Urinary bladder (tissue), 3 donors: ENCODE measurements at regions not wholly inside any gene's neighbourhood (a gene's known extent, or its start where the extent isn't known, plus 50 kb on each side); places are given as distances from the start of the nearest gene placed in this dataset.

Experiments
- DNase-seq: peaks from one replicate; pipeline ENCODE4 v3.0.0-alpha.2; 2015; ENCODE audit errors: extremely low spot score
- H3K27ac ChIP-seq: one replicate; pipeline ENCODE4 v1.5.1; 2013; ENCODE audit warnings: low read depth, mild to moderate bottlenecking, moderate library complexity
- H3K36me3 ChIP-seq: one replicate; pipeline ENCODE4 v1.6.1; 2013; ENCODE audit warnings: mild to moderate bottlenecking, moderate library complexity; ENCODE audit not compliant: insufficient read depth
- H3K4me1 ChIP-seq: one replicate; pipeline ENCODE4 v1.6.1; 2013; ENCODE audit warnings: mild to moderate bottlenecking, moderate library complexity; ENCODE audit not compliant: insufficient read depth
- H3K4me3 ChIP-seq: one replicate; pipeline ENCODE4 v1.5.1; 2013; ENCODE audit warnings: low read depth, low read length
- WGBS: extraction: QIAGEN DNeasy Blood & Tissue Kit; methylation state at CpG from one replicate; pipeline ENCODE4 v1.1.7; 2013; 5-methylcytosine and 5-hydroxymethylcytosine counted together
- donor health status: healthy with polysubstance abuse.
- donor health status: healthy.

DNA sequence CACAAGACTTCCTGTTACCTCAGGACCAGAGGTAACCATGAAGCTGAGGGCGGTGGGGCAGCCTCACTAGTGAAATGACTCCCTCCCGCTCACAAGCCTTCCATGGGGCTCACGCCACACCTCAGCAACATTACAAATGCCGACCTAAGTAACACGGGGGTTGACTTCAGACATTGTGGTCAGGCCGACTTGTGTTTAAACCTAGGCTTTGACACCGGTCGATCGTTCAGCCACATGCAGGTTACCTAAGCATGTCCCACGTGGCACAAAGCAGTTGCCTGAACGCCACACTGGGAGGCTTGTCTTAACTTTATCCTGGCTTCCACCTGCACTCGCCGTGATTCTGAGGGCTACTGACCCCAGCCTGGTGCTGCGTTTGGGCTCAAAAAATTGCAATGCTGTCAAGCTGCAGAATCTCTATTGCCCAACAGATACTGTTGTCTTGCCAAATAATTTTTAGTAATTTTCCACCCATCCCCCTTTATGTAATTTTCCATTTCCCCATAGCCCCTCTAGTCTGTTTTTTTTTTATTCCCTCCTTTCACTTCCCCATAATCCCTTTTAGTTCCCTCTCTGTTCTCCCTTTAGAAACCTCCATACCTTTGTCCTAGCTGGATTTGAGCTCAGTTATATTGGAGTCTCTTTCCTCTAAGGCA lies 158.6 kb upstream of the RGMA start:
- no peak for DNase-seq
- H3K4me3 ChIP-seq = no peak overlapping the region
- H3K27ac ChIP-seq = no peak overlapping the region
- no peaks in the 10 kb centered on the region for H3K4me1 ChIP-seq
- no peaks in the 10 kb centered on the region for H3K36me3 ChIP-seq
- WGBS = 80% methylated on average over 14 of the region's 14 CpGs

DNA sequence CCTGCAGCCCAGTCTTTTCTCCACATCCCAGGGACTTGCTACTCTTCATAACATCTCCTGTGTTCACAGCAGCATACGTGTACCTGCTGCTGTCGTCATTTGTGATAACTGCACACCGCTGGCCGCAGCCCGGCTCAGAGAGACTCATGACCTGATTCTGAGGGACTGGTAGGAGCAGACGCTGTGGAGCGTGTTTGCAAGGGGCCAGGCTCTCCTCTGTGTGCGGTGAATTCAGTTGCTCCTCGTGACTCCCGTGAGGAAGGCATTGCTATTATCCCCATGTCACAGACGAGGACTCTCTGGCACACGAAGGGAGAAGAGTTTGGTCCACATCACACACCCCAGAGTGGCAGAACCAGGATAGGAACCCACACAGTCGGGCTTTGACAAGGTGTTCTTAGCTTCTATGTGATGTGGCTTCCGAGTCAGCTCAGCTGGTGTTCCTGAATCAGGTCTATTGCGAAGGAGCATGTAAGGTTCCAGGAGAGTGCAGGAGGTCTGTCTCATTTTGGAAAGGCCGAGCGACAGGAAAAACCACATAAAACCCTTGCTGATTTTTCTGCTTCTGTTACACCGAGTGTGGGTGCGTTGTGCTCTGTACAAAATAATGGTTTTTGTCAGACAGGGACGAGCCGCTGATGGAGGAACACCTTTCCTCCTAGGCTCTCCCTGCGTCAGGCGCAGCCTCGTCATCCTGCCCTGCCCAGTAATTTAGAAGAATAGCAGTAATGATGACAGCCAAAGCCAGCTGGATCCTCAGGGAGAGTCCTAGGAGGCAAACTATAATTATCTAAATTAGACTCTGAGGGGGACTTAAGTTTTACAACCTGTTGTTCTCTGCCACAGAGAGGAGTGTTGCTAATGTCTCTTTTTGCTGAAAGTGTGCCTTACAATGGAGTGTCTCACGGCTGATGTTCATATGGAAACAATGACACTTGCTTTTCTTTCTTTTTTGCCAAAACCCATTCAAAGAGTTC lies 157.5 kb upstream of the RGMA start:
- Histone ChIP-seq H3K36me3 (no peaks in the 10 kb centered on the region), H3K4me3 (no peak overlapping the region), H3K4me1 (no peaks in the 10 kb centered on the region), H3K27ac (no peak overlapping the region)
- no peak for DNase-seq
- 81% methylated on average over 25 of the region's 25 CpGs for WGBS

DNA sequence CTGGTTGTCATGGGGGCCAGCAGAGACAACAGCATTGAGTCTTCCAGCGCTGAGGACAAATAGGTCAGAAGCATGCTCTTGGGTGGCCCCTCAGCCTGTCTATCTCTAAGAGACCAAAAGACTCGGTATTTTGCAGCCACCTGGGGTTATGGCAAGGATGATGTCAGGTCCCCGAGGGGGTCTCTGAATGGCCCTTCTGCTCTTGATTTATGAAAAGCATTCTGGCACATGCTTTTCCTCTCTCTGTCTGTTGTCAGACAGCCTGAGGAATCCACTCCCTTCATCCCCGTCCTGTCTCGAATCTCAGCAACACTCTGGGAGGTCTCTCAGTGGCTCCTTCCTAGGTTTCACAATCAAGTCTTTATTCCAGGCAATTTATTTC lies 156.6 kb upstream of the RGMA start:
- Histone ChIP-seq H3K36me3 (no peaks in the 10 kb centered on the region), H3K4me1 (no peaks in the 10 kb centered on the region), H3K4me3 (no peak overlapping the region), H3K27ac (no peak overlapping the region)
- WGBS = 68% methylated on average over 5 of the region's 5 CpGs
- no peak for DNase-seq

DNA sequence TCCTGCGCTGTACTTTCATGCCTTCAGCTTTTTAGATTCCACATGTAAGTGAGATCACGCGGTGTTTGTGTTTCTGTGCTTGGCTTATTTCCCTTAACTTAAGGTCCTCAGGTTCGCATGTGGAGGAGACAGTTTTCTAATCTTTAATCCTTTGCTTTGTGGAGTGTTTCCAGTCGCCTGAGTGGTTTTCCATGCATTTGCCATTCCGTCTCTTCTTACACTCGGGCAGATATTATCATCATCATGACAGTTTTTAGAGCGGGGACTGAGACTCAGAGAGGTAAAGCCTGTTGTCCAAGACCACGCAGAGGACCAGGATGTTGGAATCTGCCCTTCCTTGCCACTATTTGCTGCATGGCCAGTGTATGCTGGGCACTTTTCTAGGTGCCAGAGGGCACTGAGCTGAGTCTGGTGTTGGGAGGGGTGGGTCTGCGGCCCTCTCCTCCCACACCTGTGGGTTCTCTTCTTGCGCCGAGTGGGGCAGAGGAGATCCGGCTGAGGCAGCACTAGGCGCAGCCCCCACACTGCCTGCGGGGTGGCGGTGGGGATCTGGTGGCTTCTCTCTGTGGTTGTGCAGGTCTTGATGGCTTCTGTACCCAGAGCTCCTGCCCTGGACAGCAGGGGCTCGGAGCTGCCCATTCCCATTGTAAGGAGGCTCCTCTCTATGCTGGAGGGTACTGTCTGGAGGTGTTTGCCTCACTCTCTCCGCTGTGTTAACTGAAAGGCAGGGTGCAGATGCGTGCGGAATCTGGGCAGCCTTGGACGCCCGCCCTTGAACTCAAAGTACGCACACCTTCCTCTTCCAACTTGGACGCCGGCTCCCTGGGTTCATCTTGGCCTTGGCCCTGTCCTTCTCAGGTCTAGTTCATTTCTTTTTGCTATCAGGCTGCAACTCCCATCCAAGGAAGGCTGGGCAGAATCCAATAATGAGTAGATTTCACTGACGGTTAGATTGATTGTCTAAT lies 156.0 kb upstream of the RGMA start:
- no peak for DNase-seq
- Histone ChIP-seq H3K4me1 (no peaks in the 10 kb centered on the region), H3K36me3 (no peaks in the 10 kb centered on the region), H3K4me3 (no peak overlapping the region), H3K27ac (no peak overlapping the region)
- WGBS = 86% methylated on average over 26 of the region's 26 CpGs

DNA sequence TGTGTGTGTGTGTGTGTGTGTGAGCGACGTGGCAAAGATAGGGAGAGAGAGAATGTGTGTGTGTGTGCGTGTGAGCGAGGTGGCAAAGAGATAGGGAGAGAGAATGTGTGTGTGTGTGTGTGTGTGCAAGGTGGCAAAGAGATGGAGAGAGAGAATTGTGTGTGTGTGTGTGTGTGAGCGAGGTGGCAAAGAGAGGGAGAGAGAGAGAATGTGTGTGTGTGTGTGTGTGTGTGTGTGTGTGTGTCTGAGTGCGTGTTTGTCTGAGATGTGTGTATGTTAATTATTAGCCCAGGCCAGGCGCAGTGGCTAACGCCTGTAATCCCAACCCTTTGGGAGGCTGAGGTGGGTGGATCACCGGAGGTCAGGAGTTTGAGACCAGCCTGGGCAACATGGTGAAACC lies 154.6 kb upstream of the RGMA start:
- 85% methylated on average over 9 of the region's 9 CpGs for WGBS
- H3K4me1 ChIP-seq = no peaks in the 10 kb centered on the region
- no peaks in the 10 kb centered on the region for H3K36me3 ChIP-seq
- no peak overlapping the region for H3K27ac ChIP-seq
- H3K4me3 ChIP-seq = no peak overlapping the region
- DNase-seq = no peak

- no peak for DNase-seq
- H3K27ac ChIP-seq = no peak overlapping the region
- WGBS = 78% methylated on average over 15 of the region's 15 CpGs
- no peaks in the 10 kb centered on the region for H3K36me3 ChIP-seq
- H3K4me1 ChIP-seq = no peaks in the 10 kb centered on the region
- no peak overlapping the region for H3K4me3 ChIP-seq
Observed at GRCh38 chr15:93241696-93242585, 152.9 kb upstream of the RGMA start.

GRCh38 chr15:93239993-93240392 lies 151.0 kb upstream of the RGMA start:
- Histone ChIP-seq H3K36me3 (no peaks in the 10 kb centered on the region), H3K4me1 (no peaks in the 10 kb centered on the region), H3K27ac (no peak overlapping the region), H3K4me3 (no peak overlapping the region)
- no peak for DNase-seq
- WGBS = 96% methylated on average over 3 of the region's 3 CpGs

DNA sequence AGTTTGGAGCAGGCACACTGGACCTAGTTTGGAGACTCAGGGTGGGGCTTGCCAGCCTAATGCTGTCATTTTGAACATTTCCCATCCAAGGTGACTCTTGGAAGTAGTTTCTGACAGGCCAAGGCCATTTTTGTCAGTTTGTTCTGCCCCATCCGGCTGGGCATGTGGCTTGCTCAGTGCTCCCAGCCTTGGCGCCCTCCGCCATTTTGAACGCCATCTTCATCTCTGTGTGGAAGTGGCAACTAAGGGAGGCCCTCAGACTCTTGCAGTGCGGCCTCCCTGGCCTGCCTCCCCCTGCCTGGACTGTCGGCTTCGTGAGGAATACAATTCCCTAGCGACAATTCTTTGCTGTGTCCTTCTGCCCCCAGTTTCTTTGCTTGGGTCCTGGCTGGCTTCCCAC lies 150.6 kb upstream of the RGMA start:
- Histone ChIP-seq H3K4me1 (no peaks in the 10 kb centered on the region), H3K36me3 (no peaks in the 10 kb centered on the region), H3K4me3 (no peak overlapping the region), H3K27ac (no peak overlapping the region)
- no peak for DNase-seq
- WGBS = 95% methylated on average over 8 of the region's 8 CpGs

DNA sequence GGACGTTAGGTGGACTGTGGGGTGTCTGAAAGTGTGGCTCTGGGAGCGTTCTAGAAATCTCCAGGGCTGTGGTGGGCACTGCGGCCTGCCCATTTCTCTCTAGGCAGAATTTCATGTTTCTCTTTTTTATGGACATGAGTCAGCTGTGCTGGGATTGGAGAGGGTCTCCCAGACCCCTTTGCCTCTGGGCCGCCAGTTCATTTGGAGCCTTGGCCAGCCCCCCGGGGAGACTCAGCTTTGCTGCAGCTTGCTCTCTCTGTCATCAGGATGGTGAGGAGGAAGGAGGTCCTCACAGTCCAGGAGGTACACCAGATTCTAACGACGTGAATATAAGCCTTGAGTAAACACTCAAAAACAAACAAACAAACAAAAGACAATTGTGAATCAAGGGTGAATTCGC lies 149.6 kb upstream of the RGMA start:
- 74% methylated on average over 8 of the region's 8 CpGs for WGBS
- no peak overlapping the region for H3K4me3 ChIP-seq
- no peaks in the 10 kb centered on the region for H3K4me1 ChIP-seq
- no peak overlapping the region for H3K27ac ChIP-seq
- H3K36me3 ChIP-seq = no peaks in the 10 kb centered on the region
- no peak for DNase-seq

GRCh38 chr15:93235926-93236780 lies 147.1 kb upstream of the RGMA start:
- Histone ChIP-seq H3K36me3 (no peaks in the 10 kb centered on the region), H3K4me3 (no peak overlapping the region), H3K27ac (no peak overlapping the region), H3K4me1 (no peaks in the 10 kb centered on the region)
- 68% methylated on average over 17 of the region's 17 CpGs for WGBS
- DNase-seq = no peak

- WGBS = 70% methylated on average over 5 of the region's 5 CpGs
Observed at GRCh38 chr15:93235269-93235668, 146.3 kb upstream of the RGMA start.

DNA sequence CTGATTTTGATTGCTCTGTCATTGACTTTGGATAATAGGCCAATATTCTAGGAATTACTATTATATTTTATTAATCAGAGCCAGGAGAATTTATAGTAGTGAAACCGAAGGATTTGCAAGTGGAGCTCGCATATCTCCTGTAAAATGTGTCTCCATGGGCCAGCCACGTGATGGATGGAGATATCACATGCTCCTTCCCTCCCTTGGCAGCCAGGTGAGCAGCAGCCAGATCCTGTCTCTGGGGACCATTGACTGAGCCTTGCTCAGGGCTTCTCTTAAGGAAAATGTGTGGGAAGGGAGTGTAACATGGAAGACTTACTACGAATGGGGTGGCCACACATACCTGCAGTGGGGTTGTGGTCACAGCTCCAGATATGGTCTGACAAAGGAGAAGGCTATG lies 144.7 kb upstream of the RGMA start:
- Histone ChIP-seq H3K27ac (no peak overlapping the region), H3K4me3 (no peak overlapping the region), H3K36me3 (no peaks in the 10 kb centered on the region), H3K4me1 (no peaks in the 10 kb centered on the region)
- 91% methylated on average over 4 of the region's 4 CpGs for WGBS
- DNase-seq = no peak

More at GRCh38 chr15:93235269-93235668, 146.3 kb upstream of the RGMA start:
- DNase-seq = no peak
- H3K36me3 ChIP-seq = no peaks in the 10 kb centered on the region
- no peaks in the 10 kb centered on the region for H3K4me1 ChIP-seq
- H3K27ac ChIP-seq = no peak overlapping the region
- no peak overlapping the region for H3K4me3 ChIP-seq
